Liver (tissue), 3 donors: ENCODE measurements at regions not wholly inside any gene's neighbourhood (a gene's known extent, or its start where the extent isn't known, plus 50 kb on each side); places are given as distances from the start of the nearest gene placed in this dataset.

ENCODE experiments used
- ATF3 ChIP-seq: IDR thresholded peaks from 2 replicates; pipeline ENCODE4 v1.6.1; 2016; ENCODE audit warnings: antibody characterized with exemption
- CTCF ChIP-seq: fragments of 150-350 bp; IDR thresholded peaks from 2 replicates; pipeline ENCODE4 v1.5.1; 2017; ENCODE audit warnings: improper control_type of control experiment, low read depth, low read length; ENCODE audit not compliant: missing input control
- FOXA1 ChIP-seq: IDR thresholded peaks from 2 replicates; pipeline ENCODE4 v1.6.1; 2016; ENCODE audit warnings: antibody characterized with exemption
- GABPA ChIP-seq, 2 donors: IDR thresholded peaks in 1 of 2; conservative IDR thresholded peaks in 1 of 2; 2 replicates each; pipeline ENCODE4 v1.6.1; 2016; ENCODE audit warnings: antibody characterized with exemption in 2 of 2, mild to moderate bottlenecking in 1 of 2, moderate library complexity in 1 of 2
- HNF4A ChIP-seq, 2 donors: conservative IDR thresholded peaks; 2 replicates each; pipeline ENCODE4 v1.6.1; 2016; ENCODE audit warnings: antibody characterized with exemption in 2 of 2, mild to moderate bottlenecking in 2 of 2
- JUND ChIP-seq, 2 donors: IDR thresholded peaks; 2 replicates each; pipeline ENCODE4 v1.6.1; 2016; ENCODE audit warnings: antibody characterized with exemption in 2 of 2
- RAD21 ChIP-seq, 2 donors: IDR thresholded peaks; 2 replicates each; pipeline ENCODE4 v1.6.1; 2016; ENCODE audit warnings: antibody characterized with exemption in 2 of 2, mild to moderate bottlenecking in 2 of 2
- SP1 ChIP-seq: IDR thresholded peaks from 2 replicates; pipeline ENCODE4 v1.6.1; 2018; ENCODE audit warnings: antibody characterized with exemption, mild to moderate bottlenecking
- TAF1 ChIP-seq: conservative IDR thresholded peaks from 2 replicates; pipeline ENCODE4 v1.6.1; 2016; ENCODE audit warnings: antibody characterized with exemption, mild to moderate bottlenecking
- TF ChIP-seq, protein P1 (sequence below): IDR thresholded peaks from 2 replicates; pipeline ENCODE4 v1.6.1; 2016; ENCODE audit warnings: antibody characterized with exemption, mild to moderate bottlenecking
- donor health status: healthy.
- donor health status: healthy.

- TF ChIP-seq, protein P1, sequence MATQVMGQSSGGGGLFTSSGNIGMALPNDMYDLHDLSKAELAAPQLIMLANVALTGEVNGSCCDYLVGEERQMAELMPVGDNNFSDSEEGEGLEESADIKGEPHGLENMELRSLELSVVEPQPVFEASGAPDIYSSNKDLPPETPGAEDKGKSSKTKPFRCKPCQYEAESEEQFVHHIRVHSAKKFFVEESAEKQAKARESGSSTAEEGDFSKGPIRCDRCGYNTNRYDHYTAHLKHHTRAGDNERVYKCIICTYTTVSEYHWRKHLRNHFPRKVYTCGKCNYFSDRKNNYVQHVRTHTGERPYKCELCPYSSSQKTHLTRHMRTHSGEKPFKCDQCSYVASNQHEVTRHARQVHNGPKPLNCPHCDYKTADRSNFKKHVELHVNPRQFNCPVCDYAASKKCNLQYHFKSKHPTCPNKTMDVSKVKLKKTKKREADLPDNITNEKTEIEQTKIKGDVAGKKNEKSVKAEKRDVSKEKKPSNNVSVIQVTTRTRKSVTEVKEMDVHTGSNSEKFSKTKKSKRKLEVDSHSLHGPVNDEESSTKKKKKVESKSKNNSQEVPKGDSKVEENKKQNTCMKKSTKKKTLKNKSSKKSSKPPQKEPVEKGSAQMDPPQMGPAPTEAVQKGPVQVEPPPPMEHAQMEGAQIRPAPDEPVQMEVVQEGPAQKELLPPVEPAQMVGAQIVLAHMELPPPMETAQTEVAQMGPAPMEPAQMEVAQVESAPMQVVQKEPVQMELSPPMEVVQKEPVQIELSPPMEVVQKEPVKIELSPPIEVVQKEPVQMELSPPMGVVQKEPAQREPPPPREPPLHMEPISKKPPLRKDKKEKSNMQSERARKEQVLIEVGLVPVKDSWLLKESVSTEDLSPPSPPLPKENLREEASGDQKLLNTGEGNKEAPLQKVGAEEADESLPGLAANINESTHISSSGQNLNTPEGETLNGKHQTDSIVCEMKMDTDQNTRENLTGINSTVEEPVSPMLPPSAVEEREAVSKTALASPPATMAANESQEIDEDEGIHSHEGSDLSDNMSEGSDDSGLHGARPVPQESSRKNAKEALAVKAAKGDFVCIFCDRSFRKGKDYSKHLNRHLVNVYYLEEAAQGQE = no peak
- TF ChIP-seq JUND (IDR thresholded peaks at IDR 0.05) (no peak), CTCF (no peak), TAF1 (no peak), SP1 (no peak), ATF3 (no peak), GABPA (IDR thresholded peaks at IDR 0.05 in 1 of 2, conservative IDR thresholded peaks at IDR 0.05 in 1 of 2) (no peak), FOXA1 (no peak), HNF4A (conservative IDR thresholded peaks at IDR 0.05) (no peak), RAD21 (IDR thresholded peaks at IDR 0.05) (no peak)
These were observed 124.6 kb upstream of the SFSWAP start for GRCh38 chr12:131586269-131586668.
